ENCODE measurements at regions not wholly inside any gene's neighbourhood (a gene's known extent, or its start where the extent isn't known, plus 50 kb on each side); places are given as distances from the start of the nearest gene placed in this dataset.

GRCh38 chr6:166836785-166837718 lies 119.3 kb downstream of the RNASET2 start:
- intact Hi-C loops (cut with micrococcal nuclease), result no loop called here
- H3K9me3 Mint-ChIP-seq, result peaks cover 13% of the 10 kb centered on the region
- no peak overlapping the region for H3K4me3 Mint-ChIP-seq
- H3K27ac Mint-ChIP-seq, result no peak overlapping the region
- DNase-seq (ENCODE audit: low spot score), result no peak
- no peaks in the 10 kb centered on the region for H3K36me3 Mint-ChIP-seq (ENCODE audit: low read depth)
- peaks cover 6% of the 10 kb centered on the region for H3K4me1 Mint-ChIP-seq (ENCODE audit: low read depth)
- peaks cover 4% of the 10 kb centered on the region for H3K27me3 Mint-ChIP-seq (ENCODE audit: insufficient read depth)

DNA sequence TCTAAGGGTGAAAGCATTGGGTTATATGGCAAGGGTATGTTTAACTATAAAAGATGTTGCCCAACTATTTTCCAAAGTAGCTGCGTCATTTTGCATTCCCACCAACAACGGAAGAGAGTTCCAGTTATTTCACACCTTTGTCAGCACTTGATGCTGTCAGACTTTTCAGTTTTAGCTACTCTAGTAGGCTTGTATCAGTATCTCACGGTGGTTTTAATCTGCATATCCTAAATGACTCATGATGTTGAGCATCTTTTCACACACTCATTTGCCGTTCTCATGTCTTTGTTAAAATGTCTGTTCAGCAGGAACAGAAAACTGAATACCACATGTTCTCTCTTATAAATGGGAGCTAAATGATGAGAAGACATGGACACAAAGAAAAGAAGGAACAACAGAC lies 122.3 kb downstream of the RNASET2 start:
- no peaks in the 10 kb centered on the region for H3K36me3 Mint-ChIP-seq (ENCODE audit: low read depth)
- H3K4me3 Mint-ChIP-seq, result no peak overlapping the region
- H3K27me3 Mint-ChIP-seq (ENCODE audit: insufficient read depth), result peaks cover 2% of the 10 kb centered on the region
- H3K9me3 Mint-ChIP-seq, result peaks cover 13% of the 10 kb centered on the region
- DNase-seq (ENCODE audit: low spot score), result no peak
- intact Hi-C loops (cut with micrococcal nuclease), result loop anchor here (1.0 to 5.0 kb wide), 4 partner anchors 29 to 213 kb away; no protein-coding TSS in a partner anchor
- H3K27ac Mint-ChIP-seq, result no peak overlapping the region
- peaks cover 22% of the 10 kb centered on the region for H3K4me1 Mint-ChIP-seq (ENCODE audit: low read depth)

DNA sequence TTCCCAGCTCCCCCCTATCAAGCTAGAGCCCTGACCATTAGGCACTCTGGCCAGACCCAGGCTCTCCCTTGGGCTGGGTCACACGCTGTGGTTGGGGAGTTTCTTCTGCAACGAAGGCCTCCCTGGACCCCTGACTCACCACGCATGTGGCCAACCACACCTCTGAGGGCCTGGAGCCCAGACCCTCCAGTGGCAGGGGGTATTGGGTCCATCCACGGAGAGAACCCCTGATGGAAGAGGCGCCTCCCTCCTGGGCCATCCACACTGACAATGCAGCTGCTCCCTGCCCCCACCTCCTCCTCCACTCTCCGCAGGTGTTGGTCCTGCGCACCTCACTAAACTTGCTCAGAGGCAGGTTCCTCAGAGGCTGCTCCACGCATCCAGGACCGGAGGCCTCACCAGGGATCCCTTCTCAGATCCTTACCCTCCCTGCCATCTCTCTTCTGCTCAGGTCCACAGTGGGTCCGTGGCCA lies 125.4 kb downstream of the RNASET2 start:
- intact Hi-C loops (cut with micrococcal nuclease), result loop anchor here (1.0 to 5.0 kb wide), 4 partner anchors 111 to 216 kb away; no protein-coding TSS in a partner anchor

DNA sequence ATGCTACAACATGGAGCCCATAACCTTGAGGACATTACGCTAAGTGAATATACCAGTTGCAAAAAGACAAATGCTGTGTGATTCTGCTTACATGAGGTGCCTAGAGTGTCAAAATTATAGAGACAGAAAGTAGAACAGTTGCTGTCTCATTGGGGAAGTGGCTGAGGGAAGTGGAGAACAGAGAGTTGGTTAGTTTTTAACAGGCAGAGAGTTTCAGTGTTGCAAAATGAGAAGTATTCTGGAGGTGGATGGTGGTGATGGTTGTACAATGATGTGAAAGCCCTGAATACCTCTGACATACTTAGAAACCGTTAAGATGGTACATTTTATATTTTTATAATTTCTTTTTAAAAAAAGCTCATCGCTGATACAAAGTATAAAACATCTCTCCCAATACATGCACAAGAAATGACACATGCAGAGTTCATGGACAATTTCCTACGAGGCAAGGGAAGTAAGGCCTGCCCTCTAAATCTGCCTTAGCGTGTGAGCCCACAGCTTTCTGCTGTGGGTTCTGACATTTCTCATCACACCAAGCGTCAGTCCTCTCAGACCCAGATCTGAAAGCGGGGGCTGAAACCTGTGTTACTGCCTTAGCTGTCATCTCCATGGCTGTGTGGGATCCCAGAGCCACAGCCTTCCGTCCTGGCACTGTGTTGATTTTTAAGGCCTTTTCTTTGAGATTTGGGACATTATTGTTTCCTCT lies 126.0 kb downstream of the RNASET2 start:
- intact Hi-C loops (cut with micrococcal nuclease), result loop anchor here (1.0 to 5.0 kb wide), 4 partner anchors 112 to 217 kb away; no protein-coding TSS in a partner anchor
- no peak for DNase-seq (ENCODE audit: low spot score)
- Mint-ChIP-seq H3K4me1 (ENCODE audit: low read depth) (peaks cover 22% of the 10 kb centered on the region), H3K27me3 (ENCODE audit: insufficient read depth) (peaks cover 3% of the 10 kb centered on the region), H3K9me3 (peaks cover 13% of the 10 kb centered on the region), H3K36me3 (ENCODE audit: low read depth) (no peaks in the 10 kb centered on the region), H3K4me3 (no peak overlapping the region), H3K27ac (peak overlapping the region; percentile 77)

More for the DNA sequence above, 125.4 kb downstream of the RNASET2 start:
- Mint-ChIP-seq H3K27me3 (ENCODE audit: insufficient read depth) (peaks cover 3% of the 10 kb centered on the region), H3K9me3 (peaks cover 13% of the 10 kb centered on the region), H3K36me3 (ENCODE audit: low read depth) (no peaks in the 10 kb centered on the region), H3K4me1 (ENCODE audit: low read depth) (peaks cover 22% of the 10 kb centered on the region), H3K4me3 (no peak overlapping the region), H3K27ac (peak overlapping the region; percentile 60)
- no peak for DNase-seq (ENCODE audit: low spot score)

DNA sequence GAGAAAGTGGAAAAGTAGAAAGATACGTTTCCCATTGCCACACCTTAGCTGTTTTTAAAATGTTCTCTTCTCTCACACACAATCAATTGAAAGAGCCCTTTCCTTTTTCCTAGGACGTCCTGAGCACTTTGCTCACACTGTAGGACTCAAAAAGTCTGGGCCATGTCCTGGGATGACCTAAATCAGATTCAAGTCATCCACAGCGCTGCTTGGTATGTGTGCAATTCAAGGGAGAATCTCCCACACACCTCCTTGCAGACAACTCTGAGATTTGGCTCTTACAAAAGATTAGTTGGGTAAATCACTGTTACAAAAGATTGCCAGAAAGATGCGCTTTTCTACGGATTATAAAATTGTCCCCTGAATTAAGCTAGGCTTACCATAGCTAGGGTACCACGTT lies 130.1 kb downstream of the RNASET2 start:
- no peak overlapping the region for H3K27ac Mint-ChIP-seq

GRCh38 chr6:166825553-166826145 lies 130.7 kb downstream of the RNASET2 start:
- Mint-ChIP-seq H3K4me3 (no peak overlapping the region), H3K27me3 (ENCODE audit: insufficient read depth) (peaks cover 3% of the 10 kb centered on the region), H3K36me3 (ENCODE audit: low read depth) (no peaks in the 10 kb centered on the region), H3K9me3 (no peaks in the 10 kb centered on the region), H3K27ac (no peak overlapping the region), H3K4me1 (ENCODE audit: low read depth) (peaks cover 8% of the 10 kb centered on the region)
- intact Hi-C loops (cut with micrococcal nuclease), result no loop called here
- DNase-seq (ENCODE audit: low spot score), result no peak

More for the DNA sequence above, 130.1 kb downstream of the RNASET2 start:
- intact Hi-C loops (cut with micrococcal nuclease), result no loop called here
- no peak overlapping the region for H3K4me3 Mint-ChIP-seq
- no peak for DNase-seq (ENCODE audit: low spot score)
- H3K9me3 Mint-ChIP-seq, result no peaks in the 10 kb centered on the region
- H3K36me3 Mint-ChIP-seq (ENCODE audit: low read depth), result no peaks in the 10 kb centered on the region
- H3K27me3 Mint-ChIP-seq (ENCODE audit: insufficient read depth), result peaks cover 3% of the 10 kb centered on the region
- H3K4me1 Mint-ChIP-seq (ENCODE audit: low read depth), result peaks cover 14% of the 10 kb centered on the region

DNA sequence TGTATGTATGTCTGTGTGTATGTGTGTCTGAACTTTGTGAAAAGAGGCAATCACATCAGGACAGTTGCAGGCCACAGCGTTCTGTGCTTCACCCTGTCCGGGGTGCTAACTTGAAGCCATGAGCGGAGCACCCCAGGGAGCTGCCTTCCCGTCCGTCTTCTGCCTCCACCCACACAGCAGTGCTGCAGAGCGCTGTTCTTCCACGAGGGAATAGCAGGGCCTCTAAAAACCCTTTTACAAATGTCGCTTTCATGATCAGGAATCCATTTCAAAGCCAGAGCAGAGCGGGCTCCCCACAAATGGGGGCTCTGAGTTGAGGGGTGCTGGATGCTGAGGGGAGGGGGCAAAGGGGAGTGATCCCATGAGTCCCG lies 131.5 kb downstream of the RNASET2 start:
- no peak overlapping the region for H3K27ac Mint-ChIP-seq
- H3K9me3 Mint-ChIP-seq, result no peaks in the 10 kb centered on the region
- intact Hi-C loops (cut with micrococcal nuclease), result no loop called here
- no peak overlapping the region for H3K4me3 Mint-ChIP-seq
- H3K36me3 Mint-ChIP-seq (ENCODE audit: low read depth), result no peaks in the 10 kb centered on the region
- DNase-seq (ENCODE audit: low spot score), result no peak
- peaks cover under 1% of the 10 kb centered on the region for H3K4me1 Mint-ChIP-seq (ENCODE audit: low read depth)
- H3K27me3 Mint-ChIP-seq (ENCODE audit: insufficient read depth), result peaks cover 3% of the 10 kb centered on the region

- H3K4me3 Mint-ChIP-seq, result no peak overlapping the region
- H3K36me3 Mint-ChIP-seq (ENCODE audit: low read depth), result no peaks in the 10 kb centered on the region
- H3K27ac Mint-ChIP-seq, result no peak overlapping the region
- intact Hi-C loops (cut with micrococcal nuclease), result no loop called here
- H3K27me3 Mint-ChIP-seq (ENCODE audit: insufficient read depth), result peaks cover 3% of the 10 kb centered on the region
- no peaks in the 10 kb centered on the region for H3K9me3 Mint-ChIP-seq
- H3K4me1 Mint-ChIP-seq (ENCODE audit: low read depth), result no peaks in the 10 kb centered on the region
- no peak for DNase-seq (ENCODE audit: low spot score)
Measured at GRCh38 chr6:166824146-166824879, 132.0 kb downstream of the RNASET2 start.

DNA sequence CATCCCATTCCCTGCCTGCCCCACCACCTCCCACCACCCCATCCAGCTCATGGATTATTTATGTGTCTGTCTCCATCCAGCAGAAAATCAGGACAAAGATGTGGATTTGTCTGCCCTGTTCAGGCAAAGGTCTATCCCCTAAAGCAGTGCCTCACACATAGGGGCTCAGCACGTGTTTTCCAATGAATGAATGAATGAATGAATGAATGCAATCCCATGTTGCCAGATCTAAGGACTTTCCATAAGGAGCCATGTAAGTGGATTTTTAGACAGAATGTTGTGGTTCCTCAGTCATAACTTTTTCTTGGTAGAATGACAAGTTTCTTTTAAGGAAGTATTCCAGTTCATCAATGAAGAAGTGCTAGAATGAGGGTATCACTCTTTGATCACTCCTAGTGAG lies 133.7 kb downstream of the RNASET2 start:
- intact Hi-C loops (cut with micrococcal nuclease), result no loop called here
- Mint-ChIP-seq H3K4me3 (no peak overlapping the region), H3K27ac (no peak overlapping the region), H3K4me1 (ENCODE audit: low read depth) (no peaks in the 10 kb centered on the region), H3K9me3 (no peaks in the 10 kb centered on the region), H3K27me3 (ENCODE audit: insufficient read depth) (peaks cover 1% of the 10 kb centered on the region), H3K36me3 (ENCODE audit: low read depth) (no peaks in the 10 kb centered on the region)
- no peak for DNase-seq (ENCODE audit: low spot score)

DNA sequence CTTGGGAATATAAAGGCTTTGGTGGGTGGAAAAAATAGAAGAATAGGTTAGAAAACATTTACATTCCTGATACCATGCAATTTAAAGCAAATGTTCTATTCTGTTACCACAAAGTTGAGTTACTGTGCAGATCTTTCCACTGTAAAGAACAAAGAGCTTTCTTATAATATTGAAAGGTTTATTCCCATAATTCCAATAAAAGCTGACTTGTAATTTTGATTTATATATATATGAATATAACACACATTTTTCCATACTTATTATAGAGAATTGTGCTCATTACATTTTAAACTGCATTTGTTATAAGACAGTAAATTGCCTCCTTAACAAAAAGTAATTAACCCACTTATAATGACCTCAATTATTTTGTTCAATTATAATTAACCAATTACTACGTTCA lies 135.9 kb downstream of the RNASET2 start:
- Mint-ChIP-seq H3K27ac (no peak overlapping the region), H3K4me3 (no peak overlapping the region), H3K9me3 (no peaks in the 10 kb centered on the region), H3K36me3 (ENCODE audit: low read depth) (no peaks in the 10 kb centered on the region), H3K4me1 (ENCODE audit: low read depth) (no peaks in the 10 kb centered on the region), H3K27me3 (ENCODE audit: insufficient read depth) (peaks cover 1% of the 10 kb centered on the region)
- DNase-seq (ENCODE audit: low spot score), result no peak
- intact Hi-C loops (cut with micrococcal nuclease), result no loop called here

GRCh38 chr6:166820070-166820469 lies 136.3 kb downstream of the RNASET2 start:
- intact Hi-C loops (cut with micrococcal nuclease), result no loop called here
- H3K27ac Mint-ChIP-seq, result no peak overlapping the region
- peaks cover 1% of the 10 kb centered on the region for H3K27me3 Mint-ChIP-seq (ENCODE audit: insufficient read depth)
- H3K36me3 Mint-ChIP-seq (ENCODE audit: low read depth), result no peaks in the 10 kb centered on the region
- H3K9me3 Mint-ChIP-seq, result no peaks in the 10 kb centered on the region
- H3K4me3 Mint-ChIP-seq, result no peak overlapping the region
- DNase-seq (ENCODE audit: low spot score), result no peak
- H3K4me1 Mint-ChIP-seq (ENCODE audit: low read depth), result no peaks in the 10 kb centered on the region

- H3K27ac Mint-ChIP-seq, result no peak overlapping the region
- DNase-seq (ENCODE audit: low spot score), result no peak
- no peaks in the 10 kb centered on the region for H3K27me3 Mint-ChIP-seq (ENCODE audit: insufficient read depth)
Measured at GRCh38 chr6:166815629-166816028, 140.7 kb downstream of the RNASET2 start.

More at GRCh38 chr6:166815629-166816028, 140.7 kb downstream of the RNASET2 start:
- intact Hi-C loops (cut with micrococcal nuclease), result no loop called here
- Mint-ChIP-seq H3K4me3 (no peak overlapping the region), H3K9me3 (no peaks in the 10 kb centered on the region), H3K36me3 (ENCODE audit: low read depth) (no peaks in the 10 kb centered on the region), H3K4me1 (ENCODE audit: low read depth) (no peaks in the 10 kb centered on the region)

Data from activated T-helper 1 cell treated with anti-CD3 and anti-CD28 coated beads, Interleukin-12 subunit alpha, Interleukin-12 subunit beta, Interleukin-2, Interleukin-4 antibody, amounts not matched to agents 30 ng/mL and 10 ng/mL and 1 ng/mL, durations not matched to agents 14 hours and 24 hours and 36 hours (primary cell).